Endodermal cell (in vitro differentiated cells): ENCODE measurements at regions not wholly inside any gene's neighbourhood (a gene's known extent, or its start where the extent isn't known, plus 50 kb on each side); places are given as distances from the start of the nearest gene placed in this dataset.

Experiments
- DNase-seq: peaks from one replicate; pipeline ENCODE4 v3.0.0-alpha.2; 2017
- H3K27ac ChIP-seq: 2 replicates; pipeline ENCODE4 v1.5.1; 2013; ENCODE audit warnings: mild to moderate bottlenecking, low read depth, low read length, moderate library complexity
- H3K27me3 ChIP-seq: 2 replicates; pipeline ENCODE4 v1.6.1; 2013; ENCODE audit warnings: mild to moderate bottlenecking, low read length, moderate library complexity; ENCODE audit not compliant: insufficient read depth, control insufficient read depth, poor library complexity, severe bottlenecking
- H3K36me3 ChIP-seq: 2 replicates; pipeline ENCODE4 v1.7.0; 2013; ENCODE audit warnings: mild to moderate bottlenecking, low read length, moderate library complexity; ENCODE audit not compliant: control insufficient read depth, insufficient read depth
- H3K4me1 ChIP-seq: one replicate; pipeline ENCODE4 v1.7.0; 2013; ENCODE audit warnings: low read length; ENCODE audit not compliant: control insufficient read depth, insufficient read depth
- H3K4me3 ChIP-seq: 2 replicates; pipeline ENCODE4 v1.5.1; 2013; ENCODE audit warnings: mild to moderate bottlenecking, low read length, moderate library complexity
- H3K9ac ChIP-seq: 2 replicates; pipeline ENCODE4 v1.6.1; 2013; ENCODE audit warnings: mild to moderate bottlenecking, low read length, moderate library complexity; ENCODE audit not compliant: poor library complexity, severe bottlenecking; ENCODE audit errors: extremely low read depth
- H3K9me3 ChIP-seq: 2 replicates; pipeline ENCODE4 v1.6.1; 2013; ENCODE audit warnings: mild to moderate bottlenecking, low read length, moderate library complexity; ENCODE audit not compliant: control insufficient read depth
- H3K27ac Mint-ChIP-seq: 2 replicates; pipeline ENCODE4 v1.8.0; 2020; ENCODE audit warnings: mixed read lengths
- H3K27me3 Mint-ChIP-seq: 2 replicates; pipeline ENCODE4 v1.8.0; 2021; ENCODE audit warnings: mild to moderate bottlenecking, mixed read lengths; ENCODE audit not compliant: insufficient read depth
- H3K36me3 Mint-ChIP-seq: 2 replicates; pipeline ENCODE4 v1.8.0; 2020; ENCODE audit warnings: low read depth, mixed read lengths
- H3K4me1 Mint-ChIP-seq: 2 replicates; pipeline ENCODE4 v1.8.0; 2020; ENCODE audit warnings: mixed read lengths
- H3K4me3 Mint-ChIP-seq: 2 replicates; pipeline ENCODE4 v1.8.0; 2020; ENCODE audit warnings: mild to moderate bottlenecking, moderate library complexity, mixed read lengths
- H3K9me3 Mint-ChIP-seq: 2 replicates; pipeline ENCODE4 v1.8.0; 2020; ENCODE audit warnings: mild to moderate bottlenecking, mixed read lengths
- CTCF ChIP-seq: fragments of 200-600 bp; sonication (generic); conservative IDR thresholded peaks from 2 replicates; pipeline ENCODE4 v1.5.0; 2021; ENCODE audit warnings: antibody characterized with exemption, mild to moderate bottlenecking
- WGBS, 2 experiments: methylation state at CpG; one replicate each; pipeline versions ENCODE4 v1.1.5 to v1.1.7; 2013; ENCODE audit warnings: missing lambda C conversion rate in 2 of 2, mixed read lengths in 1 of 2; ENCODE audit not compliant: insufficient coverage in 1 of 2, insufficient read length in 1 of 2; 5-methylcytosine and 5-hydroxymethylcytosine counted together

DNA sequence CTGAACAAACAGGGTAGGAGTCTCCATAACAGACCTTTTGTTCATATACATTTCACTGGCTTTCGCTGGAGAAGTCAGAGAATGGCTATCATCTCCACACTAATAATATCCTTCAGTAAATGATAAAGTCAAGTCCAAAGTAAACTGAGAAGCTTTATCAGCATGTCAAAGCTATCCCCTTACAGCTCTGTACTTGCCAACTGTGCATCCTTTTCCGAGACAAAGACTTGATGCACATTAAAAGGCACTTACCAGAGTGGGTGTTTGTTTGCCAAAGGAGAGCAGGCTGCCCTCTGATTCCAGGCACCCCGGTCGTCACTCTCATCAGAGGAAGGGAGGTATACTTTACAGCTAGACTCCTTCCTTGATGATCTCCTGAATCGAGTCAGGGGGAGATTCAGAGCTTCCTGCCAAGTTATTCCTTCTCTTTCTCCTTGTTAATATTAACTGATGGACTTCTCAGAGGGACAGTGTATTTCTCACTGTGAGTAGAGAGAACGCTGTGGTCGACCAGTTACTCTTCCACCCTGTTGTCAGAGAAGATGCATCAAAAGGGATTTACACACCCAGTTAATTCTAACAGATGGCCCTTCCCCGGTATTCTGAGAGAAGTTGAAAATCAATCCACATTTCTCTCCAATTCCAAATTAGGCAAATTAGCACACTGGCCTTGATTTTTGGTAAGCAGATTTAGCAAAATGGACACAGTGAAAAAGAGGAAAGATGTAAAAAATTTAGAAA, 504.7 kb upstream of the NR2F2 start:
- peaks cover 15% of the 10 kb centered on the region for H3K4me1 Mint-ChIP-seq

GRCh38 chr15:95826412-95827195, 503.9 kb upstream of the NR2F2 start:
- Mint-ChIP-seq H3K9me3 (no peaks in the 10 kb centered on the region), H3K36me3 (no peaks in the 10 kb centered on the region), H3K27me3 (peaks cover 4% of the 10 kb centered on the region), H3K27ac (no peak overlapping the region), H3K4me1 (peaks cover 15% of the 10 kb centered on the region), H3K4me3 (no peak overlapping the region)
- no peak overlapping the region for H3K9ac ChIP-seq
- H3K27ac ChIP-seq = no peak overlapping the region
- H3K36me3 ChIP-seq = no peaks in the 10 kb centered on the region
- DNase-seq = peak; percentile 60
- TF ChIP-seq CTCF = peak; percentile 77
- no peaks in the 10 kb centered on the region for H3K4me1 ChIP-seq
- H3K4me3 ChIP-seq = no peak overlapping the region
- no peaks in the 10 kb centered on the region for H3K9me3 ChIP-seq
- H3K27me3 ChIP-seq = no peaks in the 10 kb centered on the region
- WGBS, 2 experiments = 36 to 100% methylated on average over 1 of the region's 8 CpGs

More for the DNA sequence above, 504.7 kb upstream of the NR2F2 start:
- H3K36me3 ChIP-seq = no peaks in the 10 kb centered on the region
- no peaks in the 10 kb centered on the region for H3K27me3 ChIP-seq
- no peak overlapping the region for H3K27ac Mint-ChIP-seq
- 89 to 93% methylated on average over 3 to 8 of the region's 8 CpGs for WGBS, 2 experiments
- no peak overlapping the region for H3K27ac ChIP-seq
- no peak overlapping the region for H3K4me3 Mint-ChIP-seq
- no peaks in the 10 kb centered on the region for H3K4me1 ChIP-seq
- no peak for TF ChIP-seq CTCF
- no peaks in the 10 kb centered on the region for H3K9me3 ChIP-seq
- H3K27me3 Mint-ChIP-seq = no peaks in the 10 kb centered on the region
- no peak overlapping the region for H3K4me3 ChIP-seq
- DNase-seq = no peak
- H3K9me3 Mint-ChIP-seq = no peaks in the 10 kb centered on the region
- H3K9ac ChIP-seq = no peak overlapping the region
- no peaks in the 10 kb centered on the region for H3K36me3 Mint-ChIP-seq

DNA sequence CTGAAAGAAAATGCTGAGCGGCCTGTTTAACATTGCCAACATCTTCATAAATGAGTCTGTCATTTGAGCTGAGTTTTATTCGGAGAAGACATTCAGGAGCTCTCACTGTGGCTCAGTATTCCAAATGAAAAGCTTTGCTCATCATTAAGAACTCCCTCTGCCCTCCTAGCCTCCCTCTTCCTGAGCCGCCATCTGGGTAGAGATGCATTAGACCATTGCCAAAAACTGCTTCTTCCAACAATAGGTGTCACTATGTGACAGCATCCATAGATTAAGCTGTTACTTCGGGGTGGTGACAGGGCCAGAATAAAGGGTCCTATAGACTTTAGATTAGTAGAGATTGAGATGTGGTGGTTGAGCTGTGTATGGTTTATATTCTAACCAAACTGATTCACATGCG, 501.4 kb upstream of the NR2F2 start:
- H3K4me1 ChIP-seq = no peaks in the 10 kb centered on the region
- WGBS, 2 experiments = 82 to 88% methylated on average over 3 to 5 of the region's 5 CpGs
- H3K27me3 ChIP-seq = no peaks in the 10 kb centered on the region
- no peaks in the 10 kb centered on the region for H3K9me3 Mint-ChIP-seq
- peaks cover 9% of the 10 kb centered on the region for H3K27me3 Mint-ChIP-seq
- no peaks in the 10 kb centered on the region for H3K9me3 ChIP-seq
- no peak overlapping the region for H3K4me3 Mint-ChIP-seq
- H3K4me3 ChIP-seq = no peak overlapping the region
- TF ChIP-seq CTCF = no peak
- no peak overlapping the region for H3K27ac ChIP-seq
- no peaks in the 10 kb centered on the region for H3K36me3 ChIP-seq
- no peaks in the 10 kb centered on the region for H3K36me3 Mint-ChIP-seq
- peaks cover 17% of the 10 kb centered on the region for H3K4me1 Mint-ChIP-seq
- DNase-seq = no peak
- H3K27ac Mint-ChIP-seq = no peak overlapping the region
- H3K9ac ChIP-seq = no peak overlapping the region
